GM18951 (cell line): ENCODE measurements at regions not wholly inside any gene's neighbourhood (a gene's known extent, or its start where the extent isn't known, plus 50 kb on each side); places are given as distances from the start of the nearest gene placed in this dataset.

Experiments used
- POLR2A ChIP-seq: IDR thresholded peaks from 4 replicates; pipeline ENCODE4 v1.6.1; 2011; ENCODE audit warnings: mild to moderate bottlenecking; ENCODE audit not compliant: insufficient read length, insufficient read depth; ENCODE audit errors: extremely low read depth
- in situ Hi-C: fragments of 300-500 bp; cut with MboI; formaldehyde crosslinking; loops from one replicate; pipeline ENCODE4 v1.12.0; 2022; ENCODE audit warnings: low sequenced_read_pairs, mixed read lengths, inconsistent platforms; ENCODE audit not compliant: unreplicated experiment

- TF ChIP-seq POLR2A = no peak
- in situ Hi-C loops = no loop called here
Observed at GRCh38 chr5:124591583-124591982, 154.9 kb downstream of the ZNF608 start.

DNA sequence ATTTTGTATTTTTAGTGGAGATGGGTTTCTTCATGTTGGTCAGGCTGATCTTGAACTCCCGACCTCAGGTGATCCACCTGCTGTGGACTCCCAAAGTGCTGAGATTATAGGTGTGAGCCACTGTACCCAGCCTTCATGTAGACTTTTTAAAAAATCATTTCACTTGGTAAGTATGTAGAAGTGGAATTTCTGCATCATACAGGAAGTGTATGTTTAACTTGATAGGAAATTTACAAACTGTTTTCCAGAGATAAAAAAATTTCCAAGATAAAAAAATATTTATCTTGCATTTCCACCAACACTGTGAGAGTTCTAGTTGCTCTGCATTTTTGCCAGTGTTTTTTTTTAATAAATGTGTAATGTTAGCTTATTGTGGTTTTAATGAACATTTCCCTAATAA is 155.8 kb downstream of the ZNF608 start:
- no peak for TF ChIP-seq POLR2A
- in situ Hi-C loops = no loop called here

DNA sequence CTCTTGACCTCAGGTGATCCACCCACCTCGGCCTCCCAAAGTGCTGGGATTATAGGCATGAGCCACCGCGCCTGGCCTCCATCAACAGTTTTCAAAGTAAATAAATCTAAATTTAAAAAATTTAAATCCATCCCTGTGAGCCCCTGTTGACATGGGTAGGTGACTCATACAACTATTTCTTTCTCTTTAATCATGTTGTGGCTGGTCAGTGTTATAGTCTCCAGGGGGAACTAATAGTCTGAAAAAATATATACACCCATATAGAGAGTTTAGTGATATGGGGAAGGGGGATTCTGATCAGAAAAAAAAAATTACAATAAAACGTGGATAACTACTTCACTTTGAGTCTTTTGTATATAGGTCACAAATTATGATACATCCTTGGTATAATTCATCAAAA is 159.2 kb downstream of the ZNF608 start:
- in situ Hi-C loops = no loop called here
- no peak for TF ChIP-seq POLR2A

DNA sequence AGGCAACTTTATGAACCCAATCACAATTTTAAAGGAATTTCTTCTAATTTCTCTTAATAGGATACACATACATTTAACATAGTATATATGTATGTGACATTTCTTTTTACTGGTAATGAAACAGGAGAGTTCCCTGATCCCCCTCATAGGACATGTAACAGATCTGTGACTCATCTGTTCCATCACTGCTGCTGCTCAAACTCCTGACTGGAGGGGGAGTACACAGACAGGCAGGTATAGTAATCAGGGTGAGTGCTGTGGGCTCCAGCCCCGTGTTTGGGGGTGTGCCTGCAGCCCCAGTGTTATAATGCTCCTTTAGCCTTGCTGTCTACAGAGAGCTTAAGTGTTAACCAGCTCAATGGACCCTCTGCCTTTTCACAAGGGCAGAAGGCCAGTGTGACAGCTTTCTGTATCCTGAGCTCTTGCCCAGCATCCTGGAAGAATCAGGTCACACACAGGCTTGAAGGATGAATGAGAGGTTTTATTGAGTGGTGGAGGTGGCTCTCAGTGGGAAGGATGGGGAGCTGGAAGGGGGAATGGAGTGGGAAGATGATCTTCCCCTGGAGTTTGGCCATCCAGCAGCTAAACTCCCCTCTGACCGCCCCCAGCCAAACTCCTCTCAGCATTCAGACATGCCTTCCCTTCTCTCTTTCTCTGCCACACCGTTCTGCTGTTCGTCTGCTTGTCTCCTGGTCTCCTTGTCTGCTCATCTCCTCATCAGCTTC is 161.3 kb downstream of the ZNF608 start:
- in situ Hi-C loops = no loop called here
- no peak for TF ChIP-seq POLR2A

GRCh38 chr5:124583469-124584350 is 162.7 kb downstream of the ZNF608 start:
- in situ Hi-C loops = no loop called here

DNA sequence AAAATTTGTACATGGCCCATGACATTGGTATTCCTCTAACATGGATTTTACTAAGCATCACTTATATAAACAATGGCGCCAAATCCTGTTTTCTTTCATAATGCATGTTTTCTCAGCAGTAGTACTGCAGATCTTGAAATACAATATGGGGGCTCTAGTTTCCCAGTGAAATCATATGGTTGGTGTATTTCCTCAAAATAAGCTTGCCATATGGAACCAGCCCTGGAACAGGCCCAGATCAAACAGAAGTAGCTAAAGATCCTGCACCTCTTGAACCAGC is 163.9 kb downstream of the ZNF608 start:
- in situ Hi-C loops = no loop called here
- no peak for TF ChIP-seq POLR2A

More at GRCh38 chr5:124583469-124584350, 162.7 kb downstream of the ZNF608 start:
- TF ChIP-seq POLR2A = no peak

GRCh38 chr5:124581738-124582560 is 164.5 kb downstream of the ZNF608 start:
- in situ Hi-C loops = no loop called here
- no peak for TF ChIP-seq POLR2A

GRCh38 chr5:124580925-124581737 is 165.3 kb downstream of the ZNF608 start:
- no peak for TF ChIP-seq POLR2A
- in situ Hi-C loops = no loop called here

- TF ChIP-seq POLR2A = no peak
- in situ Hi-C loops = no loop called here
Observed at GRCh38 chr5:124580512-124580911, 165.9 kb downstream of the ZNF608 start.

DNA sequence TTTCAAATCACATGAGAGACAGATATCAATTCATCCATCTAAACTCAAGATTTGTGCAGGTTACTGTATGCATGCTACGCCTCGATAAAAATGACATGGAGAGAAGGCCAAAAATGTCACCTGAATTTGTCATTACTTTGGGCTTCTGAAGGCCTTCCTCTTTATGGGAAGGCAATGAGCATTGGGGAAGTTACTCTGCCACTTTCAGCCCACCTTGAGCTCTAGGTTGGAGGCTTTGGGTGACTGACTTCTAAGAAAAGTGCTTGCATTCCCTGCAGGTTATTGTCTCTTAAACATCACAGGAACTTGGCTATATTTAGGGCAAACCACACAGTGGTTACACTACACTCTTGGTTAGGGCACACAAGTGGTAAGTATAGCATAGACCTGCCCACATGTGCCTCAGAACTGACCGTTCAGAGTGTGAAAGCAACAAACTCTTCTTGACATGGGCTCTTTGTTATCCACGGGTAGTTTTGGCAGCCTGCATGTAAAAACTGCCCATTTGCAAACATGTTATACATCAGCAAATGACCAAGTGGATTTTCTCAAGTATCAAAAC is 169.5 kb downstream of the ZNF608 start:
- in situ Hi-C loops = no loop called here
- TF ChIP-seq POLR2A = no peak

- no peak for TF ChIP-seq POLR2A
- in situ Hi-C loops = no loop called here
Observed at GRCh38 chr5:124575725-124576124, 170.7 kb downstream of the ZNF608 start.
